Parathyroid adenoma (tissue), 2 donors: ENCODE measurements at regions not wholly inside any gene's neighbourhood (a gene's known extent, or its start where the extent isn't known, plus 50 kb on each side); places are given as distances from the start of the nearest gene placed in this dataset.

Source experiments
- H2AFZ ChIP-seq: fragments of 300-600 bp; sonication (generic); one replicate; pipeline ENCODE4 v1.7.0; 2017; ENCODE audit warnings: antibody characterized with exemption, mild to moderate bottlenecking
- H3K27ac ChIP-seq: fragments of 300-600 bp; sonication (generic); one replicate; pipeline ENCODE4 v1.7.0; 2017
- H3K27me3 ChIP-seq: fragments of 300-600 bp; sonication (generic); one replicate; pipeline ENCODE4 v1.7.0; 2017; ENCODE audit warnings: low read length; ENCODE audit not compliant: control insufficient read depth, insufficient read depth
- H3K36me3 ChIP-seq: fragments of 300-600 bp; sonication (generic); one replicate; pipeline ENCODE4 v1.7.0; 2017; ENCODE audit warnings: low read length; ENCODE audit not compliant: control insufficient read depth, insufficient read depth
- H3K4me1 ChIP-seq: fragments of 300-600 bp; sonication (generic); one replicate; pipeline ENCODE4 v1.7.0; 2017; ENCODE audit warnings: control low read depth
- H3K4me2 ChIP-seq: fragments of 300-600 bp; sonication (generic); one replicate; pipeline ENCODE4 v1.7.0; 2017; ENCODE audit warnings: low read length
- H3K4me3 ChIP-seq: fragments of 300-600 bp; sonication (generic); one replicate; pipeline ENCODE4 v1.7.0; 2017; ENCODE audit warnings: low read depth, low read length
- H3K79me2 ChIP-seq: fragments of 300-600 bp; sonication (generic); one replicate; pipeline ENCODE4 v1.7.0; 2017; ENCODE audit warnings: control low read depth
- H3K9ac ChIP-seq: fragments of 300-600 bp; sonication (generic); one replicate; pipeline ENCODE4 v1.7.0; 2017; ENCODE audit warnings: mild to moderate bottlenecking
- H3K9me3 ChIP-seq: fragments of 300-600 bp; sonication (generic); one replicate; pipeline ENCODE4 v1.7.0; 2017; ENCODE audit warnings: low read length; ENCODE audit not compliant: control insufficient read depth
- CTCF ChIP-seq: fragments of 300-600 bp; sonication (generic); IDR thresholded peaks from one replicate; pipeline ENCODE4 v1.7.0; 2017; ENCODE audit warnings: antibody characterized with exemption, mild to moderate bottlenecking
- donor health status: primary hyperparathyroidism.

- H3K4me3 ChIP-seq = no peak overlapping the region
- no peak overlapping the region for H3K9ac ChIP-seq
- H3K36me3 ChIP-seq = no peaks in the 10 kb centered on the region
- no peaks in the 10 kb centered on the region for H3K79me2 ChIP-seq
- no peaks in the 10 kb centered on the region for H3K27me3 ChIP-seq
- no peak for TF ChIP-seq CTCF
- no peak overlapping the region for H3K4me2 ChIP-seq
- no peak overlapping the region for H2AFZ ChIP-seq
- H3K4me1 ChIP-seq = no peaks in the 10 kb centered on the region
- H3K9me3 ChIP-seq = no peaks in the 10 kb centered on the region
- no peak overlapping the region for H3K27ac ChIP-seq
These were observed 190.7 kb upstream of the FBXL4 start for GRCh38 chr6:99138445-99138844.

GRCh38 chr6:99137314-99137713 lies 189.6 kb upstream of the FBXL4 start:
- Histone ChIP-seq H3K9ac (no peak overlapping the region), H3K36me3 (no peaks in the 10 kb centered on the region), H2AFZ (no peak overlapping the region), H3K27ac (no peak overlapping the region), H3K9me3 (no peaks in the 10 kb centered on the region), H3K4me1 (no peaks in the 10 kb centered on the region), H3K79me2 (no peaks in the 10 kb centered on the region), H3K27me3 (no peaks in the 10 kb centered on the region), H3K4me3 (no peak overlapping the region), H3K4me2 (no peak overlapping the region)
- no peak for TF ChIP-seq CTCF

GRCh38 chr6:99136488-99136887 lies 188.7 kb upstream of the FBXL4 start:
- Histone ChIP-seq H3K4me2 (no peak overlapping the region), H3K4me1 (no peaks in the 10 kb centered on the region), H3K9ac (no peak overlapping the region), H3K79me2 (no peaks in the 10 kb centered on the region), H3K27ac (no peak overlapping the region), H3K4me3 (no peak overlapping the region), H3K9me3 (no peaks in the 10 kb centered on the region), H3K27me3 (no peaks in the 10 kb centered on the region), H2AFZ (no peak overlapping the region), H3K36me3 (no peaks in the 10 kb centered on the region)
- no peak for TF ChIP-seq CTCF

GRCh38 chr6:99132026-99132635 lies 184.4 kb upstream of the FBXL4 start:
- H3K4me3 ChIP-seq = no peak overlapping the region
- H3K4me1 ChIP-seq = no peaks in the 10 kb centered on the region
- H2AFZ ChIP-seq = no peak overlapping the region
- H3K36me3 ChIP-seq = no peaks in the 10 kb centered on the region
- H3K9ac ChIP-seq = no peak overlapping the region
- no peaks in the 10 kb centered on the region for H3K9me3 ChIP-seq
- H3K27ac ChIP-seq = no peak overlapping the region
- no peak overlapping the region for H3K4me2 ChIP-seq
- no peaks in the 10 kb centered on the region for H3K27me3 ChIP-seq
- H3K79me2 ChIP-seq = no peaks in the 10 kb centered on the region
- TF ChIP-seq CTCF = no peak
